Liver (tissue), 8 donors: ENCODE measurements at regions not wholly inside any gene's neighbourhood (a gene's known extent, or its start where the extent isn't known, plus 50 kb on each side); places are given as distances from the start of the nearest gene placed in this dataset.

ENCODE experiments used
- DNase-seq: peaks from one replicate; pipeline ENCODE4 v3.0.0-alpha.2; 2017; ENCODE audit warnings: low spot score
- H3K27ac ChIP-seq, 2 donors: one replicate each; pipeline ENCODE4 v1.7.0; 2013; ENCODE audit warnings: inconsistent platforms in 2 of 2, low read length in 2 of 2, control low read depth in 1 of 2, low read depth in 1 of 2, mild to moderate bottlenecking in 1 of 2
- H3K27me3 ChIP-seq, 4 donors: one replicate each; pipeline versions ENCODE4 v1.6.1 to v1.7.0; 2013; ENCODE audit warnings: low read length in 3 of 4, inconsistent platforms in 1 of 4, mild to moderate bottlenecking in 1 of 4, moderate library complexity in 1 of 4; ENCODE audit not compliant: control insufficient read depth in 4 of 4, insufficient read depth in 4 of 4
- H3K36me3 ChIP-seq, 4 donors: one replicate each; pipeline versions ENCODE4 v1.6.1 to v1.7.0; 2013; ENCODE audit warnings: low read length in 3 of 4, mild to moderate bottlenecking in 3 of 4, low read depth in 1 of 4, moderate library complexity in 1 of 4; ENCODE audit not compliant: control insufficient read depth in 4 of 4, insufficient read depth in 3 of 4
- H3K4me1 ChIP-seq, 4 donors: one replicate each; pipeline versions ENCODE4 v1.6.1 to v1.7.0; 2013; ENCODE audit warnings: low read length in 3 of 4, mild to moderate bottlenecking in 3 of 4, moderate library complexity in 1 of 4; ENCODE audit not compliant: control insufficient read depth in 4 of 4, insufficient read depth in 4 of 4
- H3K4me3 ChIP-seq, 3 donors: one replicate each; pipeline versions ENCODE4 v1.6.1 to v1.7.0; 2013; ENCODE audit warnings: low read length in 3 of 3, control low read depth in 1 of 3, low read depth in 1 of 3, mild to moderate bottlenecking in 1 of 3
- H3K9ac ChIP-seq, 2 donors: one replicate each; pipeline ENCODE4 v1.7.0; 2013; ENCODE audit warnings: low read length in 2 of 2, mild to moderate bottlenecking in 2 of 2, moderate library complexity in 2 of 2, control low read depth in 1 of 2, low read depth in 1 of 2
- H3K9me3 ChIP-seq, 4 donors: one replicate each; pipeline versions ENCODE4 v1.6.1 to v1.7.0; 2013; ENCODE audit warnings: low read length in 3 of 4; ENCODE audit not compliant: control insufficient read depth in 4 of 4
- ATF3 ChIP-seq: IDR thresholded peaks from 2 replicates; pipeline ENCODE4 v1.6.1; 2016; ENCODE audit warnings: antibody characterized with exemption
- CTCF ChIP-seq: fragments of 150-350 bp; IDR thresholded peaks from 2 replicates; pipeline ENCODE4 v1.5.1; 2017; ENCODE audit warnings: improper control_type of control experiment, low read depth, low read length; ENCODE audit not compliant: missing input control
- EGR1 ChIP-seq, 2 donors: IDR thresholded peaks; 2 replicates each; pipeline ENCODE4 v1.6.1; 2016 to 2018; ENCODE audit warnings: antibody characterized with exemption in 2 of 2, low read depth in 2 of 2
- FOXA1 ChIP-seq: IDR thresholded peaks from 2 replicates; pipeline ENCODE4 v1.6.1; 2016; ENCODE audit warnings: antibody characterized with exemption
- FOXA2 ChIP-seq: IDR thresholded peaks from 2 replicates; pipeline ENCODE4 v1.6.1; 2016; ENCODE audit warnings: antibody characterized with exemption
- GABPA ChIP-seq, 2 donors: IDR thresholded peaks in 1 of 2; conservative IDR thresholded peaks in 1 of 2; 2 replicates each; pipeline ENCODE4 v1.6.1; 2016; ENCODE audit warnings: antibody characterized with exemption in 2 of 2, mild to moderate bottlenecking in 1 of 2, moderate library complexity in 1 of 2
- HNF4A ChIP-seq, 2 donors: conservative IDR thresholded peaks; 2 replicates each; pipeline ENCODE4 v1.6.1; 2016; ENCODE audit warnings: antibody characterized with exemption in 2 of 2, mild to moderate bottlenecking in 2 of 2
- HNF4G ChIP-seq: IDR thresholded peaks from 2 replicates; pipeline ENCODE4 v1.6.1; 2016; ENCODE audit warnings: antibody characterized with exemption
- JUND ChIP-seq, 2 donors: IDR thresholded peaks; 2 replicates each; pipeline ENCODE4 v1.6.1; 2016; ENCODE audit warnings: antibody characterized with exemption in 2 of 2
- MAX ChIP-seq: IDR thresholded peaks from 2 replicates; pipeline ENCODE4 v1.6.1; 2016; ENCODE audit warnings: antibody characterized with exemption
- NR2F2 ChIP-seq: IDR thresholded peaks from 2 replicates; pipeline ENCODE4 v1.6.1; 2016; ENCODE audit warnings: antibody characterized with exemption
- RAD21 ChIP-seq, 2 donors: IDR thresholded peaks; 2 replicates each; pipeline ENCODE4 v1.6.1; 2016; ENCODE audit warnings: antibody characterized with exemption in 2 of 2, mild to moderate bottlenecking in 2 of 2
- REST ChIP-seq: IDR thresholded peaks from 2 replicates; pipeline ENCODE4 v1.6.1; 2016; ENCODE audit warnings: antibody characterized with exemption, mild to moderate bottlenecking
- RXRA ChIP-seq, 2 donors: IDR thresholded peaks; 2 replicates each; pipeline ENCODE4 v1.6.1; 2017 to 2018; ENCODE audit warnings: antibody characterized with exemption in 2 of 2, mild to moderate bottlenecking in 1 of 2
- SP1 ChIP-seq: IDR thresholded peaks from 2 replicates; pipeline ENCODE4 v1.6.1; 2018; ENCODE audit warnings: antibody characterized with exemption, mild to moderate bottlenecking
- TAF1 ChIP-seq: conservative IDR thresholded peaks from 2 replicates; pipeline ENCODE4 v1.6.1; 2016; ENCODE audit warnings: antibody characterized with exemption, mild to moderate bottlenecking
- YY1 ChIP-seq: IDR thresholded peaks from 2 replicates; pipeline ENCODE4 v1.6.1; 2016; ENCODE audit warnings: antibody characterized with exemption, mild to moderate bottlenecking
- ZBTB33 ChIP-seq: IDR thresholded peaks from 2 replicates; pipeline ENCODE4 v1.6.1; 2016; ENCODE audit warnings: antibody characterized with exemption
- WGBS: extraction: QIAGEN DNeasy Blood & Tissue Kit; methylation state at CpG from one replicate; pipeline ENCODE4 v1.1.7; 2013; 5-methylcytosine and 5-hydroxymethylcytosine counted together
- donor health status: healthy.
- donor health status: healthy.
- donor health status: healthy.
- donor health status: healthy.
- donor health status: healthy.

- Histone ChIP-seq H3K27me3 (no peaks in the 10 kb centered on the region), H3K4me1 (peaks cover 0 to 8% (median 3%) of the 10 kb centered on the region in 4 donors), H3K4me3 (no peak overlapping the region), H3K9me3 (no peaks in the 10 kb centered on the region), H3K36me3 (no peaks in the 10 kb centered on the region), H3K9ac (no peak overlapping the region), H3K27ac (no peak overlapping the region)
- no peak for TF ChIP-seq RXRA (IDR thresholded peaks at IDR 0.05)
- TF ChIP-seq GABPA (IDR thresholded peaks at IDR 0.05 in 1 of 2, conservative IDR thresholded peaks at IDR 0.05 in 1 of 2) = no peak
- no peak for TF ChIP-seq ATF3
- TF ChIP-seq MAX = no peak
- no peak for TF ChIP-seq FOXA2
- TF ChIP-seq JUND (IDR thresholded peaks at IDR 0.05) = no peak
- no peak for TF ChIP-seq RAD21 (IDR thresholded peaks at IDR 0.05)
- TF ChIP-seq SP1 = no peak
- TF ChIP-seq TAF1 = no peak
- no peak for TF ChIP-seq HNF4A (conservative IDR thresholded peaks at IDR 0.05)
- no peak for TF ChIP-seq HNF4G
- no peak for TF ChIP-seq YY1
- TF ChIP-seq REST = no peak
- TF ChIP-seq ZBTB33 = no peak
- TF ChIP-seq CTCF = no peak
- TF ChIP-seq FOXA1 = no peak
- TF ChIP-seq NR2F2 = no peak
- no peak for TF ChIP-seq EGR1 (IDR thresholded peaks at IDR 0.05; ENCODE audit: low read depth in 2 of 2)
- DNase-seq = no peak
- 87% methylated on average over 2 of the region's 2 CpGs for WGBS
Measured at GRCh38 chr2:63712748-63713147, 124.0 kb downstream of the MDH1 start.
